Adrenal gland (tissue), 5 donors: ENCODE measurements at regions not wholly inside any gene's neighbourhood (a gene's known extent, or its start where the extent isn't known, plus 50 kb on each side); places are given as distances from the start of the nearest gene placed in this dataset.

Experiments
- POLR2A ChIP-seq, 2 donors: fragments of 450-650 bp; IDR thresholded peaks; one replicate each; pipeline ENCODE4 v1.6.1; 2017; ENCODE audit warnings: antibody characterized with exemption in 2 of 2, mild to moderate bottlenecking in 2 of 2, moderate library complexity in 1 of 2
- TF ChIP-seq, protein P1 (sequence below), 6 experiments: fragments of 450-650 bp in 4 of 6; fragments of 200-600 bp in 2 of 6; sonication (generic) in 1 of 6; IDR thresholded peaks; 1 replicate in 5 of 6; 2 replicates in 1 of 6; pipeline versions ENCODE4 v1.5.1 to v1.8.0; 2016 to 2021; ENCODE audit warnings: antibody characterized with exemption in 6 of 6, mild to moderate bottlenecking in 2 of 6, moderate library complexity in 1 of 6
- donor health status: DM: no; HTN: no; CAD: no.

DNA sequence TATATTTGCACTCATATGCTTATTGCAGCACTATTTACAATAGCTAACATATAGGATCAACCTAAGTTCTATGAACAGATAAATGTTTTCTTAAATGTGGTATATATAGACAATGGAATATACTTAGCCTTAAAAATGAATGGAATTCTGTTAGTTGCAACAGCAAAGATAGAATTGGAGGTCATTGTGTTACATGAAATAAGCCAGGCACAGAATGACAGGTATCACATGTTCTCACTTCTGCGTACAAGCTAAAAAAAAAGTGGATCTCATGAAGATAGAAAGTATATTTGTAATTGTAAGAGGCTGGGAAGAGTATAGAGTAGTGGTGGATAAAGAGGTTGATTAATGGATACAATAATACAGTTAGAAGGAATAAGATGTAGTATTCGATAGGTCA, 255.5 kb upstream of the SETBP1 start:
- TF ChIP-seq, protein P1, sequence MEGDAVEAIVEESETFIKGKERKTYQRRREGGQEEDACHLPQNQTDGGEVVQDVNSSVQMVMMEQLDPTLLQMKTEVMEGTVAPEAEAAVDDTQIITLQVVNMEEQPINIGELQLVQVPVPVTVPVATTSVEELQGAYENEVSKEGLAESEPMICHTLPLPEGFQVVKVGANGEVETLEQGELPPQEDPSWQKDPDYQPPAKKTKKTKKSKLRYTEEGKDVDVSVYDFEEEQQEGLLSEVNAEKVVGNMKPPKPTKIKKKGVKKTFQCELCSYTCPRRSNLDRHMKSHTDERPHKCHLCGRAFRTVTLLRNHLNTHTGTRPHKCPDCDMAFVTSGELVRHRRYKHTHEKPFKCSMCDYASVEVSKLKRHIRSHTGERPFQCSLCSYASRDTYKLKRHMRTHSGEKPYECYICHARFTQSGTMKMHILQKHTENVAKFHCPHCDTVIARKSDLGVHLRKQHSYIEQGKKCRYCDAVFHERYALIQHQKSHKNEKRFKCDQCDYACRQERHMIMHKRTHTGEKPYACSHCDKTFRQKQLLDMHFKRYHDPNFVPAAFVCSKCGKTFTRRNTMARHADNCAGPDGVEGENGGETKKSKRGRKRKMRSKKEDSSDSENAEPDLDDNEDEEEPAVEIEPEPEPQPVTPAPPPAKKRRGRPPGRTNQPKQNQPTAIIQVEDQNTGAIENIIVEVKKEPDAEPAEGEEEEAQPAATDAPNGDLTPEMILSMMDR (IDR thresholded peaks at IDR 0.05), result no peak
- TF ChIP-seq POLR2A (IDR thresholded peaks at IDR 0.05), result no peak
